NCI-H1694 treated with DMSO at 0.1 percent for 48 hours (cell line): ENCODE measurements at regions not wholly inside any gene's neighbourhood (a gene's known extent, or its start where the extent isn't known, plus 50 kb on each side); places are given as distances from the start of the nearest gene placed in this dataset.

Source experiments
- DNase-seq: peaks from one replicate; lab custom pipeline; 2025; lab: John Stamatoyannopoulos, UW

- DNase-seq, result no peak
Measured at GRCh38 chr2:58553937-58554336, 312.8 kb upstream of the FANCL start.

- no peak for DNase-seq
Measured at GRCh38 chr2:58553522-58553921, 312.4 kb upstream of the FANCL start.

- DNase-seq, result no peak
Measured at GRCh38 chr2:58545300-58546280, 304.5 kb upstream of the FANCL start.

GRCh38 chr2:58543442-58543841 lies 302.3 kb upstream of the FANCL start:
- peak; percentile 57 for DNase-seq

GRCh38 chr2:58541511-58541910 lies 300.4 kb upstream of the FANCL start:
- DNase-seq, result no peak

GRCh38 chr2:58540681-58541080 lies 299.6 kb upstream of the FANCL start:
- DNase-seq, result no peak

GRCh38 chr2:58539973-58540372 lies 298.8 kb upstream of the FANCL start:
- peak; percentile 73 for DNase-seq

GRCh38 chr2:58535990-58536389 lies 294.9 kb upstream of the FANCL start:
- DNase-seq, result no peak

GRCh38 chr2:58535182-58535581 lies 294.1 kb upstream of the FANCL start:
- peak; percentile 52 for DNase-seq

GRCh38 chr2:58533376-58533775 lies 292.3 kb upstream of the FANCL start:
- DNase-seq, result no peak

GRCh38 chr2:58532641-58533040 lies 291.5 kb upstream of the FANCL start:
- no peak for DNase-seq

GRCh38 chr2:58527647-58528046 lies 286.5 kb upstream of the FANCL start:
- DNase-seq, result no peak

GRCh38 chr2:58521803-58522554 lies 280.9 kb upstream of the FANCL start:
- peak; percentile 74 for DNase-seq

- DNase-seq, result no peak
Measured at GRCh38 chr2:58520903-58521302, 279.8 kb upstream of the FANCL start.

- DNase-seq, result no peak
Measured at GRCh38 chr2:58517881-58518280, 276.8 kb upstream of the FANCL start.

GRCh38 chr2:58516695-58517094 lies 275.6 kb upstream of the FANCL start:
- no peak for DNase-seq

GRCh38 chr2:58515827-58516573 lies 274.9 kb upstream of the FANCL start:
- DNase-seq, result no peak

GRCh38 chr2:58514252-58514651 lies 273.1 kb upstream of the FANCL start:
- DNase-seq, result no peak

- DNase-seq, result no peak
Measured at GRCh38 chr2:58512878-58513277, 271.8 kb upstream of the FANCL start.

GRCh38 chr2:58508006-58508405 lies 266.9 kb upstream of the FANCL start:
- no peak for DNase-seq

- DNase-seq, result no peak
Measured at GRCh38 chr2:58503918-58504317, 262.8 kb upstream of the FANCL start.

- DNase-seq, result no peak
Measured at GRCh38 chr2:58502931-58503330, 261.8 kb upstream of the FANCL start.
